ENCODE measurements at regions not wholly inside any gene's neighbourhood (a gene's known extent, or its start where the extent isn't known, plus 50 kb on each side); places are given as distances from the start of the nearest gene placed in this dataset.

DNA sequence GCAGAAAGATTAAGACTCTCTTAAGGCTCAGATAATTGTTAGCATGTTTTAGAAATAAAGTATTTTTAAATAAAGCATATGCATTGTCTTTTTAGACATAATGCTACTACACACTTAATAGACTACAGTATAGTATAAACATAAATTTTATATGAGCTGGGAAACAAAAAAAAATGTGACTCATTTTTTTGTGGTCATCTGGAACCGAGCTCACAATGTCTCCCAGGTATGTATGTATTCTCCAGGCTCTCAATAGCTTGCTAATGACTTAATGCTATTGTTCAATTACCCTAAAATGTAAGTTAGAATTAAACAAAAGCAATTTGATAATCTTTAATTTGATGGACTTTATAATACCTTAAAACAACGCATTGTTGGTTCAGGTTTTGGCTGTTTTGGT is 167.2 kb downstream of the NUP35 start:
- DNase-seq, result peak; percentile 24

DNA sequence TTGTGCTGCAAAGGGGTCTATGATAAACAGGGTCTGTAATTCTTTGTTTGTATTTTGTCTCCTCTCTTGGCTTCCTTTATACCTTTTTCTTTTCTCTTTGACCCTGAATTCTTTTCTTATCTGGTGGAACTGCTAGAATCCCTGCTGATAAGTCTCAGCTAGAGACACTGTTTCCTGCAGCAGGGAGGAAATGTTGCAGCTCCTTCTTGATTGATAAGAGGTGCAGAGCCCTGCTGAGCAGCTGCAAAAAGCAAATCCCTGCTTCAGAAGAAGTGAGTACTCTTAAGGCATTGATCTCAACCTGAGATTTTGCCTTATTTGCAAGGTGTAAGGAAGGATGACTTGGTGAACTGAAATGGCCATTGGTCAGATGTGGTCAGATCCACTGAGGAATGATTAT is 167.8 kb downstream of the NUP35 start:
- DNase-seq, result no peak

DNA sequence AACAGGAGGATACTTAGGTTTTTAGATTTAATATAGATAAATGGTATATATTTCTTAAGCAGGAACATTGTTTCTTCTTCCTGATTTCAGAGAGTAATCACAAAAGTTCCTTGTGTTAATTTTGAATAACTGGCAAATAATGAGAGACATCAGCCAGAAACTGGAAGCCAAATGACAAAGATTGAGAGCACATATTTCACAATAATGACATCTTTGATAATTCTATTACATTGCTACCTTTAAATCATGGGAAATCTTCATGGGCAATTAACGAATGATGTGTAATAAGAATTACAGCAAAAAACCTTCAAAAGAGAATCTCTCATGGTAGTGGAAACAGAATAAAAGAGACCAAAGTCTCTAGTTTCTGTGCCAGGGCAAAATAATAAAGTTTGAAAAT is 215.1 kb downstream of the NUP35 start:
- no peak for DNase-seq

DNA sequence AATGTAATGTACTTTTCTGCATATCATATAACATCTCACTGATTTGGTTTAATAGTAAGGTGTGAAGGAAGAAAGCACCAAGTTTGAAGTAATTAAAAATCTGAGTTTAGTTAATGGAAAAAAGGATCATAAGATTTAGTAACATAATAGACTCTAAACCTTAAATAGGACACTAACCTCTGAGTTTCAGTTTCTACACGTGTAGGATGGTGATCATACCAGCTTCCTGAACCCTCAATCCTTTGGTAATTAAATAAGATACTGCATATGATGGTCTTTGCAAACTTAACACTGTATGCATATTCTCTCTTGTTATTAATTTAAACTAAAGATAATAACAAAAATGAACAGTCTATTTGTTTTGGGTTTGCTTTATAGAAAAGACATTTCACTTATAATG is 216.8 kb downstream of the NUP35 start:
- no peak for DNase-seq

DNA sequence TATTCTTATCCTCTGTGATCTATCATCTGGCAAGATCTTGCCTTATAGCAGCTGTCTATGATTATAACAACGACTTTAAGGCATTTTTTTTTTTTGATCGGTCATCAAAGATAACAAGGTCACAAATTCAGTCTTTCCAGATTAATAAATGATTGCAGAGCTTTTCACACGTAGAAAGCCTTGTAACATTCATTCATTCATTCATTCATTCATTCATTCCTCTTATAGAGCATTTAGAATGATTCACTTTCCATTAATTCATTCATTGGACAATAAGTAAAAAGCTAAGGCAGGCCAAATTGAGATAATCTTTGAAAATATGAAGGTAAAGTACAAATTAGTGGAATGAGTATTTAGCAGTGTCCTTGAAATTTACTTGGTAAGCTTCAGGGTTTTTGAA is 223.7 kb downstream of the NUP35 start:
- DNase-seq, result no peak

DNA sequence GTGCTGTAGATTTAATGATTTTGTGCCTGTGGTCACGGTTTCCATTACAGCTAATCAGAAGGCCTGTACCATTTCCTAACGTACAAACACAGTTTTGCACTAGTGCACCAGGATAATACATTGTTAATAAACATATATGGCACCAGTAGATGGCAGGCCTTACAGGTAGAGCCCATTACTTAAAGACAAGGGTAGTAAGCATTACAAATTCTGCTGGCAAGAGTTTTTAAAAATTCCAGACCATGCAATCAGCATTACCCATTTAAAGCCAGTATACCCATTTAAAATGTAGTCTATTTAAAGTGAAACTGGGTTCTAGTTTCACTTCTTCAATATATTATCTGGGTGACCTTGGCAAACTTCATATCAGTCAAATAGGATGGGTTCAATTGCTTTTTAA is 224.2 kb downstream of the NUP35 start:
- DNase-seq, result no peak

DNA sequence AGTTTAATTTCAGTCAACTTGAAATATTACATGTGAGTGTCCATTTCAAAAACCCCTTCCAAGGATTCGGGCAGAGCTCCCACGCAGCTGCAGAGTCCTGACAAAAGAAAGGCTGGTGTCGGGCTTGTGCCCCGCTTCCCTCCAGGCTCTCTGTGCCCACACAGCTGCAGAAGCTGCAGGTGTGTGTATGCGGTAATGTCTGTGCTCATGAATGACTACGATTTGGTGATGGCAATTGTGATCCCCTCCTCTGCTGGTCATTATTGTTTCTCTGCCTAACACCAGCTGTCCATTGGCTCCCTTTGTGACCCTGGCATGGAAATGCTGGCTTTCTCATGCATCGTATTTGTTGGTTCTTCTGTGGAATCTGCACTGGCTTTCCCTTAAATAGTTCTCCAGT is 224.8 kb downstream of the NUP35 start:
- no peak for DNase-seq

DNA sequence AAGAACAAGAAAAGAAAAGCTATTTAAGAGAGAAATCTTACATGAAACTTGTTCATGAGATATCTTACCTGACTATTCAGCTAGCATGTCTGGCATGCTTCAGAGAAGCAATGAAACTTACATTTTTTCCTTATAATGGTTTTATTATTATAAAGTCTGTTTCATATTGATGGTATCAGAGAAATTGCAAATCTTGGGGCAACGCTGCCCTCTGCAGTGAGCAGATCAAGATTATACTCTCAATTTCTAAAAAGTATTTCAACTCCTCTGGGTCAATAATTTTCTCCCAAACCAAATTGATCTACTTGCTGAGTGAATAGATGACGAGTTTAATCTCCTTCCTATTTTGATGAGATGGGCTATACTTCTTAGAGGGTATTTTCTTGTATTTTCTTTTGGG is 235.6 kb downstream of the NUP35 start:
- peak; percentile 12 for DNase-seq

DNA sequence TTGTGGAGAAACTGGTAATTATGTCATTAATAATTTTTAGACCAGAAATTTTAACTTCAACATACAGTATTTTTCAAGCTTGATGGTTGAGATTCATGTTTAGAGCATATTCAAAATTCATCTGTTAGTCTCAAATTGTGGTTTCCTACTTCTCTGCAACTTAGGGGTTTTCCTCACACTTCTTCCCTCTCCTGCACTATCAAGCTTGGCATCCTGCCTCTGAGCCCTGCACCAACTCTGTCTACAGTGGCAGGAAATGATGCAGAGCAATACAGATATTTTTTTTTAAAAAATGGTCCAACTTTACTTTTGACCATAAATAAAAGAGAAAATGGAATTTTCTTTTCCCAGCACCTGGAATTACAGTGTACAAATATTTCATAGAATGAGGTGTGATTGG is 247.3 kb downstream of the NUP35 start:
- peak; percentile 7 for DNase-seq

DNA sequence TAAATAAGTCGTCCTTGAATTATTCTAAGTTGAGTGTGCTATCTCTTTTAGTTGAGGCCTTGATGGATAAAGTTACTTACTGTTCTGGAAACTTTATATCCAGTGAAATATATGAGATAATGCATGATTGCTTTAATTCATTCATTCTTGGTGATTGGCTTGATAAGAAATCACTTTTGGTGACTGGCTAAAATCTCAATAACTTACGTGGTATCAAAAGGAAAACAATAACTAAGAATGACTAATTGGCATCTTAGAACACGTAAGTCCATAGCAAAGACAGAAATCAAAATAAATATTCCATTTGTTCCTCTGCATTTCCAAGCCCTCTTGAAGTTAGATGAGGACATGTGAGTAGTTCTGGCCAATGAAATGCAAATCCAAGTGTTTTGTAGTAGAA is 251.6 kb downstream of the NUP35 start:
- DNase-seq, result no peak

DNA sequence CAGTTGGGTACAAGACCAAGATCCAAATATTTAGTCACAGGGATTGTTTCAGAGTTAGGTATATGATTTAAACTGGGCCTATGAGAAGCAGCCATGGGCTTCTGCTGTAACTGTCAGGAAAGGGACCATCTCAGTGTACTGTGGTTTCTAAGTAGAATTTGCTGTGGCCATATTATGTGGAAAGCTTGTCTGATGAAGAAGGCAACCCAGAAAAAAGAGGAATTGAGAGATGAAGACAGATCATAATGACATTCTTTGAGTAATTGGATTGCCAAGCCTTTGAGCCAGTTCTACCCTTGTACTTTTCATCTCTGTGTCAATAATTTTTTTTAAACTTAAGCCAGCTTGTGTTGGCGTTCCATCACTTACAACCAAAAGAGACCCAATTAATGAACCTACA is 259.6 kb downstream of the NUP35 start:
- no peak for DNase-seq

DNA sequence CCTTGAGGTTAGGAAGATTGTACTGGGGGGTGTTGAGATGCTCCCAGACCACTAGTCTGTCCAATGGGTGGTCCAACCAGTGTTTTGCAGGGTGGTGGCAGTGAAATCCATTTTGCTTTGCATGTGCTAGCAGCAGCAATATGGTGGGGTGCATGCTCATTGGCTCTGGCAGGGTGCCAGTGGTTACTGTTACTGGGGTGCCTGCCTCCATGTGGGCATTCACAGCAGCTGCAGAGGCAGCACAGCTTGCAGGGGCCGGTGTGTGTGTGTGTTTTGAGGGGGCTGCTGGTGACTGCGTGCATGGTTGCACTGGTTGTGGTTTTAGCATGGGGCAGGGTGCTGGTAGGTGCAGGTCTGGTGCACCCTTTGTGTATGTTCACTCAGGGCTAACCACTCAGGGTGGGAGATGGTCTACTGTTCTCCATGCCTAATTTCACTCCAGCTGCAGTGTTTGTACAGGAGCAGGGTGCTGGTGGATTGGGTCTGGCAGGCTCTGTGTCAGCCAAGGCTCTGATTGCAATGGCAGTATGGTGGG is 265.4 kb downstream of the NUP35 start:
- no peak for DNase-seq

DNA sequence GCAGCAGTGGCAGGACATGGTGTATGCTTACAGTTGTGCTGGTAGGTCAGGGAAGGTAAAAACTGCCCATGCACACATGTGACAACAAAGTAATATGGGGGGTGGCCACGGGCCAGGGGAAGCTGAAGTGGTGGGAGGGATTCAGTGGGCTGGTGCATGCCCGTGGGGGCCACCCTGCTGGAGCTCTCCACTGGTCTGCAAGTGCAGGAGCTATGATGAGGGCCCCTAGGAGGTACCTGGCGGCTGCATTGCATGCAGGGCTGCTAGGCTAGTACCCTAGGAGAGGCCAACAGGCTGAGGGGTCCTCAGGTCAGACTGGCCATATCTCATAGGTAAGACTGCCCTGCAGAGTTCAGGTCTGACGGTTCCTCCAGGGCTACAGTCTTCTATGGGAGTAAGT is 265.9 kb downstream of the NUP35 start:
- no peak for DNase-seq

DNA sequence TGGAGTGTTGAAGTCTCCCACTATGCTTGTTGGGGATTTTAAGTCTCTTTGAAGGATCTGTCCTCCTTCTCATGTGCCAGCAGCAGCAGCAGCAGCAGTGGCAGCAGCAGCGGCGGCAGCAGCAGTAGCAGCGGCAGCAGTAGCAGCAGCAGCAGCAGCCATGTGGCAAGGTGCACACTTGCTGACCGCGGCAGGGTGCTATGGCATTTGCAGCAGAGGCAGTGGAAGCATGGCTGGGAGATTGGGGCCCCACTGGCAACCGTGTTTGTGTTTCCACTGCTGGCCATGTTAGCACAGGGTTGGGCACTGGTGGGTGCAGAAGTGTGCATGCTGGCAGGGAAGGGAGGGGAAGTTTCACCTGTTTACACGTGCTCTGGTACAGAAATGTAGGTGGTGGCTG is 280.1 kb downstream of the NUP35 start:
- DNase-seq, result no peak

DNA sequence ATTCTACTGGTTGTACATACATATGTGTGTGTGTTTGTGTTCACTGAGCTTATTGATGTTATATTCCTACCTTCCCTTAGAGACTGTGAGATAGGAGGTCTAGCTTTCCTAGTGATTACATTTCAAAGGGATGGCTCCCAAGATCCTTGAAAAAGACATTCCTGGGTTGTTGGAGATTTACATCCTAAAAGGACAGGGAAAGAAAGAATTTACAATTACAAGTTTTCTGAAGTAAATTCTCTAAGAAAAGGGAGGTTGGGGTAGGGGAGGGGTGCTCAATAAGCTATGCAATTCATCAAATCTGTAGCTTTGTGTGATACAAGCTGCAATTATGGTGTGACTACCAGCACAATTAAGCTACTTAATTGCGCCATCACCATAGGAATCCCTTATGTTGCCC is 284.3 kb downstream of the NUP35 start:
- no peak for DNase-seq

DNA sequence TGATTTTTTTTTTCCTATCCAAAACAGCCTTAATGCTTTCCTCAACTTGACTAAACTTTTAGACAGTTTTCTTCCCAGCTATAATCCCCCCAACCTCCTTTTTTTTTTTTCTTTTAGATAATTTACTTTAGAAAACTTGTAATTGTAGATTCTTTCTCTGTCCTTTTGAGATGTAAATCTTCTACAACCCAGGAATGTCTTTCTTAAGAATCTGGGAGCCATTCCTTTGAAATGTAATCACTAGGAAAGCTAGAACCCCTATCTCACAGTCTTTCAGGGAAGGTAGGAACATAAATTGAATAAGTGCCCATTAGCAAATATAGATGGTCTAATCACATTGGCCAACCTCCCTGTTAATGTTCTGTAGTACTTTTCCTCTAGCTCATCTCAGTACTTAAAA is 285.4 kb downstream of the NUP35 start:
- no peak for DNase-seq

DNA sequence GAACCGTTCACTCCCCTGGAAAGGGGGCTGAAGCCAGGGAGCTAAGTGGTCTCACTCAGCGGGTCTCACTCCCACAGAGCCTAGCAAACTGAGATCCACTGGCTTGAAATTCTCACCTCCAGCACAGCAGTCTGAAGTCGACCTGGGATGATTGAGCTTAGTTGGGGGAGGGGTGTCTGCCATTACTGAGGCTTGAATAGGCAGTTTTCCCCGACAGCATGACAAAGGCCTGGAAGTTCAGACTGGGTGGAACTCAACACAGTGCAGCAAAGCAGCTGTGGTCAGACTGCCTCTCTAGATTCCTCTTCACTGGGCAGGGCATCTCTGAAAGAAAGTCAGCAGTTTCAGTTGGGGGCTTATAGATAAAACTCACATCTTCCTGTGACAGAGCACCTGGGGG is 292.5 kb downstream of the NUP35 start:
- DNase-seq, result no peak

DNA sequence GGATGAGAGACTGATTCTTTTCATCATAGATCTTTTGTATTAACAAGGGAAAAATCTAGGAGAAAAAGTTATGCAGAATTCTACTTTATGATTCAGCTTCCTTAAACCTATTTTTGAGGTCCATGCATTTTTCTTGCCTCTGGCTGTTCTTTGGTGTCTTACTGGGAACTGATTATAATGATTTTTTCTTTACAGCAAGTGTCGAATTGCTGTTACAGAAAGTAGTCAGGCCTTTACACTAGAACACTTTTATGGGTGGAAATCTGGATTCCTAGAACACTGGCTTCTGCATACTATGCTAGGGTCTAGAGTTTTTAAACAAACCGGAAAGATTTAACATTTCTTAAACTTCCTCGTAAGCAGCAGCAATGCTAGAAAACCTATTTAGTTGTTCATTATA is 302.6 kb downstream of the NUP35 start:
- DNase-seq, result no peak

DNA sequence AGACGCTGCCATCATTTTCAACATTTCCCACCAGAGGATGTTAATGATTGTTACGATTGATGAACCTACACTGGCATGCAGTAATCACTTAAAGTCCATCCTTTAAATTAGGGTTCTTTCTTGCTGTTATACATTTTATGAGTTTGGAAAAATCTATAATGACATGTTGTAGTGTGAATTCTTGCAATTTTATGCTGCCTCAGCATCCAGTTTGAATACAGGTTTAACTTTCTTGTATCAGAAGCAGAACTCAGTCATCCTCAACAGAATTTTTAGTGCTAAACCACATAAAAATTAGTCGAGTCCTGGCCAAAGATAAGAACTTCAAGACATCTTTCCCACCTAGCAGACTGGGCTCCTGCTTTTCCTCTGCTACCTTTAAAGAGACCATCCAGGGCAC is 303.3 kb downstream of the NUP35 start:
- no peak for DNase-seq

DNA sequence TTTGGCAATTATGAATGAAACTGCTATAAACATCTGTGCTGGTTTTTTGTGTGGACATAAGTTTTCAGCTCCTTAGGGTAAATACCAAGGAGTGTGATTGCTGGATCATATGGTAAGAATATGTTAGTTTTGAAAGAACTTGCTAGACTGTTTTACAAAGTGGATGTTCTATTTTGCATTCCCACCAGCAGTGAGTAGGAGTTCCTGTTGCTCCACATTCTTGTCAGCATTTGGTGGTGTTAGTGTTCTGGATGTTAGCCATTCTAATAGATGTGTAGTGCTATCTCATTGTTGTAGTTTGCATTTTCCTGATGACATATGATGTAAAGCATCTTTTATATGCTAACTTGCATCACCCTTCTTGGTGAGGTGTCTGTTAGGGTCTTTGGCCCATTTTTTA is 304.6 kb downstream of the NUP35 start:
- no peak for DNase-seq

DNA sequence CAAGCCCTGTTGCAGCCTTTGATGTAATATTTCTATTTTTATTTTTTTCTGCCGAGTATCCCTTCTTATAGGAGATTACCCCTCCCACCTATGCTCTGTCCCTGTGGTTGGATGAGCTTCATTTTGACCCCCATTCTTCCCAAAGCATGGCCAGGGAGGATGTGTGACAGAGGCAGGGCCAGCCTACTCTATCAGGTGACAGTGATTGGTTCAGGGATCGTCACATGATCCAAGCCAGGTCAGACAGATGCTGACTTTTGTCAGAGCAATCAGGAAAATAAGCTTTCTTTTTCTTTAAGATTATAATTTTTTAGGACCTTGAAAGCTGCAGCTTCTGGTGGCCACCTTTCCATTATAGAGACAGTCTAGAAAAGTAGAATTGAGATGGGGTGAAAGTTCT is 314.3 kb downstream of the NUP35 start:
- no peak for DNase-seq

DNA sequence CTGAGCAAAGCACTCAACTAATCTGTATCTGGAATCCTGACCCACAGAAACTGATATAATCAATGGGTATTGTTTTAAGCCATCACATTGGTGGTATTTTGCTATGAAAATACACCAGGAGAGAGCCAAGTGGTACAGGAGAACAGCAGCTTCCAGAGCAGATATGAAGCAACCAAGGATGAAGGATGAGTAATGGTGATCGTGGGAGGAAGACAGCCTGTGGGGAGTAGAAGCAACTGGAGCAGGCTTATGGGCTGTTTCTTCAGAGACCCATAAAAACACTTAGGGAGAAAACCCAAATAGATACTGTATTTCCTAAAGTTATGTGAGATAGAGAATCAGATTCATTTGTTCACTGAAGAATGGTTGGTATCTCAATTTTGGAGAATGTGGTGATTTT is 330.8 kb downstream of the NUP35 start:
- no peak for DNase-seq

DNA sequence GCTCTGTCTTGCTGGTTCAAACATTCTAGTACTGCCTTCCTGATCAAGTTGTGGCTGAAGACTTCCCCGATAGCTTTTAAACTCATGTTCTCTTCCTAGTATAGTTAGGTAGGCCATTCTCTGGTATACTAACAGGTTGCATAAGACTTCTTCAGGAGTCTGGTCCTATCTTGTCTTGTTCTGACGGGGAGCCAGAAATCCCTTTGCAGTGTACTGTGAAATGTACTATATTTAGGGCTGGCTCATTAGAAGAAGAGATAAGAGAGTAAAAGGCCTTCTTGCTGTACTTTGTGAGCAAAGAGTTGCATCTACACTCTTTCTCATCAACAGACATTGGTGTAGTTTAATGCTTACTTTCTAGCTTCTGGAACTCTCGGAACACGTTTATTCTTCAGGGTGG is 331.9 kb downstream of the NUP35 start:
- DNase-seq, result no peak

DNA sequence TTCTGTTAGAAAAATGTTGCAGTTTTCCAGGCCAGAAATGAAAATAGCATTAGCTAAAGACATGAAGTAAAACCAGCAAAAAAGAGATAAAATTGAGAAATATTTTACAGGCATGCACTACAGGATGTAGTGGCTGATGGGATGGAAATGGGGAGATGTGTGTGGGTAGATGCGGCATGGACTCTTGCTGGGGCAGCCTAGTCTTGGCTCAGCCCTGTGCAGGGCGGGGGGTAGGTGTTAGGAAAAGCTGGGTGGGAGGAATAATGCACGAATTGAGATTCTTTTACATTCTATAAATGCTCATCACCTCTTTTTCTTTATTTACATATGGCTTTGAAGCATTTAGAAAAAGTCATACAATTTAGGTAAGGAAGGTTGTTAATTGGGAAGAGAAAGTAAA is 334.2 kb downstream of the NUP35 start:
- DNase-seq, result no peak

DNA sequence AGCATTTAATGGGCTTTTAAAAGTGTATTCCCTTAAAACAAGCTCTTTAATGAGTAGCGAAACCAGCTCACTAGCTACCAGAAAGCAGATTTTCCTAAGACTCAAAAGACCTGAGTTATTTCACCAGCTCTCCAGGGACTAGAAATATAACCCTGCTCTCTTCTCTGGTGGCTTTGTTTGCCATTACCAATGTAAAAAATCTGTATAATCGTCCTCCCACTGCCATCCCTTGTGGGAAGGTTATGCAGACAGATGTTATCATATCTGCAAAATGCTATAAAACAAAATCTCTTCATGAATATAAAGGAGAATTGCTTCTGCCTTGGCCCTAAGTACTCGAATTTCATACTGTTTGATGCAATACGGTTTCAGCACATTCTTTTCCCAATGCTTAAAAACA is 335.2 kb downstream of the NUP35 start:
- no peak for DNase-seq

DNA sequence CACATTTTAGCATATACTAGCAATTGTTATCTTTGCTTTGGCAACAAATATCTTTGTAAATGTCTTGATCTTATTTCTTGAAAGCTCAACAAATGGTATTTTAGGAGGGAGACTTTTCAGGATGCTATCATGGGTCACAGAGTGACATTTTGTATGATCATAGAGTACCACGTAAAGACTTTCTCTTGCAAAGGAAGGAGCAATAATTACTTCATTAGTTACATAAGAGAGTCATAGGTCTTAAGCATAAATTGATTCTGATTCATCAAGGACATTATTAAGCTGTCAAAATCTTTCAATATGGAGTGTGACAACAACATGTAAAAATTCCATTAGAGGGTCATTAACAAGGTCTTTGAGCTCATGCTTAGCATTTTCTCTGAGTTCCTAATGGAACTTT is 339.6 kb downstream of the NUP35 start:
- DNase-seq, result no peak

Measured in fibroblast of upper back skin (primary cell).